ENCODE measurements at regions not wholly inside any gene's neighbourhood (a gene's known extent, or its start where the extent isn't known, plus 50 kb on each side); places are given as distances from the start of the nearest gene placed in this dataset.

DNA sequence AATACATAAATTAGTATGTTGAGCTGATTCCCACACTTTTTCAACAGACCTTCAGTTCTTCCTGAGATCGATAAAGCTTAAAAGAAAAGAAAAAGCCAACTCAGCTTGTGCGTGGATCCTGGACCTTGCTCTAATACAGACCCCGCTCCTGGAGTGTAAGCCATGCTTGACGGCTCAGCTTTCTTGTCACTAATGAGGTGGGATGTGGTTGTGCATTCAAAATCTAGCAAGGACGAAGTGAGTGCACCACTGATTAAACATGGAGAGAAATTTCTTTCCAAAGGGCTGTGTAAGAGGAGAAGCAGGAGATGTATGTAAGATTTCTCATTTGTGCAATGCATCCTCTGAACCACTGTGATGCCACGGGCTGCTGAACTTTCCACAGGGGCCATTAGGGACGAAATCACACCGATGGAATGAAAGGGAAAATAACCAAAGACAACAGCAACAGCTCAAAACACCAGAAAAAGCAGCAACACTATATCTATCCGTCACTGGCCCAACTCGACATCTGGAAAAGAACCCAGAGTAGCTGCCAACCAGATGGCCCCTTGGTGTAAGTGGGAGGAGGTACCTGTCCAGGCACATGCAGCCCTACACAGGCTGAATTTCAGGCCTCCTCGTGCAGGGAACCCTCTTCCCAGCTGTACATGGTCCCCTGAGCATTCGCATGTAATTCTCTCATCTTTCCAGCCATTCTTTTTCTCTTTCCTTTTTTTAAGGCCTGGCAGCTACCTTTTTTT, 178.9 kb downstream of the SREK1 start:
- Mint-ChIP-seq H3K27me3 (peaks cover 46% of the 10 kb centered on the region), H3K4me3 (no peak overlapping the region), H3K9me3 (no peaks in the 10 kb centered on the region), H3K4me1 (ENCODE audit: unreplicated experiment) (peaks cover 8% of the 10 kb centered on the region), H3K36me3 (no peaks in the 10 kb centered on the region), H3K27ac (no peak overlapping the region)
- TF ChIP-seq, protein P1, sequence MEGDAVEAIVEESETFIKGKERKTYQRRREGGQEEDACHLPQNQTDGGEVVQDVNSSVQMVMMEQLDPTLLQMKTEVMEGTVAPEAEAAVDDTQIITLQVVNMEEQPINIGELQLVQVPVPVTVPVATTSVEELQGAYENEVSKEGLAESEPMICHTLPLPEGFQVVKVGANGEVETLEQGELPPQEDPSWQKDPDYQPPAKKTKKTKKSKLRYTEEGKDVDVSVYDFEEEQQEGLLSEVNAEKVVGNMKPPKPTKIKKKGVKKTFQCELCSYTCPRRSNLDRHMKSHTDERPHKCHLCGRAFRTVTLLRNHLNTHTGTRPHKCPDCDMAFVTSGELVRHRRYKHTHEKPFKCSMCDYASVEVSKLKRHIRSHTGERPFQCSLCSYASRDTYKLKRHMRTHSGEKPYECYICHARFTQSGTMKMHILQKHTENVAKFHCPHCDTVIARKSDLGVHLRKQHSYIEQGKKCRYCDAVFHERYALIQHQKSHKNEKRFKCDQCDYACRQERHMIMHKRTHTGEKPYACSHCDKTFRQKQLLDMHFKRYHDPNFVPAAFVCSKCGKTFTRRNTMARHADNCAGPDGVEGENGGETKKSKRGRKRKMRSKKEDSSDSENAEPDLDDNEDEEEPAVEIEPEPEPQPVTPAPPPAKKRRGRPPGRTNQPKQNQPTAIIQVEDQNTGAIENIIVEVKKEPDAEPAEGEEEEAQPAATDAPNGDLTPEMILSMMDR (conservative IDR thresholded peaks at IDR 0.05): no peak
- DNase-seq (ENCODE audit: extremely low spot score, unreplicated experiment): no peak

DNA sequence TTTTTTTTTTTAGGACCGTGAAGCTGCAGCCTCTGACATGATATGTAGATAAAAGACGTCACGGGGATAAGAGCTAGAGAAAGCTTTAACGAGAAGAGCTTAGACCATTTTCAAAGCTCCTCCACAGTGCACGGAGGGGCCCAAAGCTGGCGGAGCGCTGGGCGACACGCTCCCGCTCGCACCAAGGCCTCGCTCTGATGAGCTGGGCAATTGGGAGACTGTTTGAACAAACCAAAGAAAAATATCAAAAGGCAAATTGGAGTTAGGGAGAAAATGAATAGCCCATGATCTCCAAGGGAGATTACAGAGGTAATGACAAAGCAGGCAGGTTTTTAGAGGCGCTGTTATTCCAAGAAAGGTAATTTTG, 179.4 kb downstream of the SREK1 start:
- Mint-ChIP-seq H3K27me3 (peaks cover 50% of the 10 kb centered on the region), H3K9me3 (no peaks in the 10 kb centered on the region), H3K4me3 (no peak overlapping the region), H3K4me1 (ENCODE audit: unreplicated experiment) (peaks cover 8% of the 10 kb centered on the region), H3K27ac (no peak overlapping the region), H3K36me3 (no peaks in the 10 kb centered on the region)
- DNase-seq (ENCODE audit: extremely low spot score, unreplicated experiment): no peak
- TF ChIP-seq, protein P1 (conservative IDR thresholded peaks at IDR 0.05): no peak

DNA sequence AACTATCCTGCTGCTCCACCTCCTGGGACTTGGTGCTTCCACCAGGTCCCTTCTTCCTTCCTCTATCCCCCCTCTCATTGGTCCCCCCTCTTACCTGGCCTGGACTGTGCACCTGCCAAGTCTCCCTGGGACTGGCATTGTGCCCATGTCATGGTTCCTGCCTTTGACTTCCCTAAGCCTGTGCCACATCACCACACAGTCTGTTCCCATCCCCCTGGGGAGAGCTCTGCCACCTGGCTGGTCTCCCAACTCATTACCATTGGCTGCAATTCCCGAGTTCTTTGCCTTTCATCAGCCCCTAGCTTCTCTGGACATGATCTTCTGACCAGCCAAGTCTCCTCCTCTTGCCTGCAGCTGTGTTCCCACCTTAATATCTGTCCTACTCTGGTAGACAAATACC, 180.3 kb downstream of the SREK1 start:
- H3K27me3 Mint-ChIP-seq: peaks cover 47% of the 10 kb centered on the region
- no peak overlapping the region for H3K27ac Mint-ChIP-seq
- H3K4me1 Mint-ChIP-seq (ENCODE audit: unreplicated experiment): peaks cover 8% of the 10 kb centered on the region
- no peak for DNase-seq (ENCODE audit: extremely low spot score, unreplicated experiment)
- TF ChIP-seq, protein P1 (conservative IDR thresholded peaks at IDR 0.05): no peak
- H3K9me3 Mint-ChIP-seq: no peaks in the 10 kb centered on the region
- H3K4me3 Mint-ChIP-seq: no peak overlapping the region
- H3K36me3 Mint-ChIP-seq: no peaks in the 10 kb centered on the region

DNA sequence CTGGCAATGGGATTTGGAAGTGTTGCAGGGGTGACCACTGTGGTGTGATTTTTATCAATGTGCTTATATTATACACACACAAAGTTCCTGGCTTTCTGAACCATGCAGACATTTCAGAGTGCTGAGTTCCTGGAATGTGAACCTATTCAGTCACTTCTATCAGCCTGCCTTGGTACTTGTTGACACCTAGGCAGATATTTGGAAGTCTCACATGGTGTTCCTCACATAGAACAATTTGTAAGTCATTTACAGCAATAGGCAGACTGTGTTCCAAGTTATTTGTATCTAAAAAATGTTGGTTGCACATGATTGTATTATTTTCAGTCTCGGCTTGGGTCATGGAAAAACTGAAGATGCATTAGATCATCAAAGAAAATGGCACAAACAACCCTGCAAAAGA, 182.2 kb downstream of the SREK1 start:
- Mint-ChIP-seq H3K4me1 (ENCODE audit: unreplicated experiment) (peaks cover 8% of the 10 kb centered on the region), H3K27ac (no peak overlapping the region), H3K36me3 (no peaks in the 10 kb centered on the region), H3K27me3 (peaks cover 32% of the 10 kb centered on the region), H3K9me3 (peaks cover 4% of the 10 kb centered on the region), H3K4me3 (no peak overlapping the region)
- no peak for DNase-seq (ENCODE audit: extremely low spot score, unreplicated experiment)
- TF ChIP-seq, protein P1 (conservative IDR thresholded peaks at IDR 0.05): no peak

DNA sequence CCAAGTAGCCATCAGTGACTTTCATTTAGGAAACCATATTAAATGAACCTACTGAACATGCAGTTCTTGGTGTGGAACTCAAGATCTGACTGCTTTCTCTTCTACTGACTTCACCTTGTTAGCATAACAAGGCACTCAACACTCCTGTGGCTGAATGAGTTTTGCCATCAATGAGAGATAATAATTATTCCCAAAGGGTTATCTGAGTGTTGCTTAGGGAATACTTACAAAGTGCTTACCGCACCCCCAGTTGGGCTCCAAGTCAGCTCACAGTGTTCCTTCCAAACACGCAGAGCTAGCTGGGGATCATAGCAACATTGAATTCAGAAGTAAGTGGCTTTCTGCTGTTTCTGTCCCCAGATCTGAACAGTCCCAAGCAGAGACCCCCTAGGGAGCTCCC, 182.9 kb downstream of the SREK1 start:
- Mint-ChIP-seq H3K4me1 (ENCODE audit: unreplicated experiment) (peaks cover 8% of the 10 kb centered on the region), H3K27ac (no peak overlapping the region), H3K4me3 (no peak overlapping the region), H3K36me3 (no peaks in the 10 kb centered on the region), H3K9me3 (peaks cover 4% of the 10 kb centered on the region), H3K27me3 (peaks cover 29% of the 10 kb centered on the region)
- DNase-seq (ENCODE audit: extremely low spot score, unreplicated experiment): no peak
- TF ChIP-seq, protein P1 (conservative IDR thresholded peaks at IDR 0.05): no peak
